ENCODE measurements at regions not wholly inside any gene's neighbourhood (a gene's known extent, or its start where the extent isn't known, plus 50 kb on each side); places are given as distances from the start of the nearest gene placed in this dataset.
"Not testable (repeated sequence)": the region's sequence is repeated elsewhere in the genome, so short reads cannot be mapped to it uniquely, and the experiment has no call there.

DNA sequence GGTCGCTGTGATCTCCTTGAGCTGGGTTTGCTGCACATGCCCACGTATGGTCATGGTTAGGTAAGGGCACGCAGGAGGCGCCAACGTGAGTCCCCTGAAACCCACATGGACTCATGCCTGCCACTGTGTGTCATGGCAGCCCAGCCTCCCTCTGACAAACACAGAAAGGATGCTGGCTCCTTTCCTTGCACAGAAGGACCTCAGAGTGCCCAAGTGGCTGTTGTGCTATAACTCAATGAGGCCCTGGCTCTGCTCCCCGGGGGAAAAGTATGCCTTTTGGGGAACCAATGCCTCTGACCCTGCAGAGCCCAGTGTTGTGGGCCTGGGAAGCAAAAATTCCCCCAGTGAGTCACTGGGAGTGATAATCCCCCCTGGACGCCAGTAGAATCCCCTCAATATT is 233.9 kb downstream of the VAPA start:
- H3K4me3 Mint-ChIP-seq (ENCODE audit: low read depth): no peak overlapping the region
- H3K4me1 Mint-ChIP-seq (ENCODE audit: low read depth): peaks cover 8% of the 10 kb centered on the region
- no peaks in the 10 kb centered on the region for H3K36me3 Mint-ChIP-seq (ENCODE audit: insufficient read depth)
- TF ChIP-seq, protein P1, sequence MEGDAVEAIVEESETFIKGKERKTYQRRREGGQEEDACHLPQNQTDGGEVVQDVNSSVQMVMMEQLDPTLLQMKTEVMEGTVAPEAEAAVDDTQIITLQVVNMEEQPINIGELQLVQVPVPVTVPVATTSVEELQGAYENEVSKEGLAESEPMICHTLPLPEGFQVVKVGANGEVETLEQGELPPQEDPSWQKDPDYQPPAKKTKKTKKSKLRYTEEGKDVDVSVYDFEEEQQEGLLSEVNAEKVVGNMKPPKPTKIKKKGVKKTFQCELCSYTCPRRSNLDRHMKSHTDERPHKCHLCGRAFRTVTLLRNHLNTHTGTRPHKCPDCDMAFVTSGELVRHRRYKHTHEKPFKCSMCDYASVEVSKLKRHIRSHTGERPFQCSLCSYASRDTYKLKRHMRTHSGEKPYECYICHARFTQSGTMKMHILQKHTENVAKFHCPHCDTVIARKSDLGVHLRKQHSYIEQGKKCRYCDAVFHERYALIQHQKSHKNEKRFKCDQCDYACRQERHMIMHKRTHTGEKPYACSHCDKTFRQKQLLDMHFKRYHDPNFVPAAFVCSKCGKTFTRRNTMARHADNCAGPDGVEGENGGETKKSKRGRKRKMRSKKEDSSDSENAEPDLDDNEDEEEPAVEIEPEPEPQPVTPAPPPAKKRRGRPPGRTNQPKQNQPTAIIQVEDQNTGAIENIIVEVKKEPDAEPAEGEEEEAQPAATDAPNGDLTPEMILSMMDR (IDR thresholded peaks at IDR 0.05; ENCODE audit: unreplicated experiment): no peak
- H3K27ac Mint-ChIP-seq: no peak overlapping the region
- no peaks in the 10 kb centered on the region for H3K9me3 Mint-ChIP-seq (ENCODE audit: low read depth)
- peaks cover 6% of the 10 kb centered on the region for H3K27me3 Mint-ChIP-seq
- no peak for DNase-seq (ENCODE audit: low spot score, unreplicated experiment)

DNA sequence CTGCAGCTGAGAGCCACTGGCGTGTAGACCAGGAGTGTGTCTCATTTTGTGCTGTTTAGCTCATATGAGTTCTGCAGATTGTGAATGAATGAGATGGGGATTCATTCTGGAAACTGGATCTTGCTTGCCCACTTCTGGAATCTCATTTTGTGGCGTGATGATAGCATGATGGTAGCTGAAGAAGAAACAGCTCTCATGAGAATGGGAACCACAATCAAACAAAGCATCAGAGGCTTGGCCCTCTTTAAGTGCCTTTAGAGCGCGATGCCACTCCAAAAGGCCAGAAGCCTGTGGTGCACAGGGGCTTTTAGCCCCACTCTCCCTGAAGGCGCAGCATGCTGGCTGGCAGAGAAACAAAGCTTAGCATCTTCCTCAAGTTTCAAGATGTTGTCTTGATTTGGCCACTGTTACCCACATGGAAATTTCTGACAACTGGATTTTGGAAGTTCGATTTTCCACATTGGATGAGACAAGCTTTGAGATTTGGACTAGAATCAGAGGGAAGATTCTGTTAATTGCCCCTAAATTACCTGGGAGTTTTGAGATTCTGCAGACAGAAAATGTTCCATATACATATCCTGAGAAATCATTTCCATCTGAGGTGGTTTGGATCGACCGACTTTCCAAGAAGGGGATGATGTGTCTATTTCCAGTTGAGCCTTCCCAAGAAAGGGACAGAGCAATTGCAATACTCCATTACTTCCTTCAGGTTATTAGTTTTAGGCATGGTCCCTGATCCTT is 234.5 kb downstream of the VAPA start:
- Mint-ChIP-seq H3K4me1 (ENCODE audit: low read depth) (peaks cover 5% of the 10 kb centered on the region), H3K36me3 (ENCODE audit: insufficient read depth) (no peaks in the 10 kb centered on the region), H3K27ac (no peak overlapping the region), H3K9me3 (ENCODE audit: low read depth) (no peaks in the 10 kb centered on the region), H3K4me3 (ENCODE audit: low read depth) (no peak overlapping the region), H3K27me3 (peaks cover 6% of the 10 kb centered on the region)
- TF ChIP-seq, protein P1 (IDR thresholded peaks at IDR 0.05; ENCODE audit: unreplicated experiment): no peak
- no peak for DNase-seq (ENCODE audit: low spot score, unreplicated experiment)

DNA sequence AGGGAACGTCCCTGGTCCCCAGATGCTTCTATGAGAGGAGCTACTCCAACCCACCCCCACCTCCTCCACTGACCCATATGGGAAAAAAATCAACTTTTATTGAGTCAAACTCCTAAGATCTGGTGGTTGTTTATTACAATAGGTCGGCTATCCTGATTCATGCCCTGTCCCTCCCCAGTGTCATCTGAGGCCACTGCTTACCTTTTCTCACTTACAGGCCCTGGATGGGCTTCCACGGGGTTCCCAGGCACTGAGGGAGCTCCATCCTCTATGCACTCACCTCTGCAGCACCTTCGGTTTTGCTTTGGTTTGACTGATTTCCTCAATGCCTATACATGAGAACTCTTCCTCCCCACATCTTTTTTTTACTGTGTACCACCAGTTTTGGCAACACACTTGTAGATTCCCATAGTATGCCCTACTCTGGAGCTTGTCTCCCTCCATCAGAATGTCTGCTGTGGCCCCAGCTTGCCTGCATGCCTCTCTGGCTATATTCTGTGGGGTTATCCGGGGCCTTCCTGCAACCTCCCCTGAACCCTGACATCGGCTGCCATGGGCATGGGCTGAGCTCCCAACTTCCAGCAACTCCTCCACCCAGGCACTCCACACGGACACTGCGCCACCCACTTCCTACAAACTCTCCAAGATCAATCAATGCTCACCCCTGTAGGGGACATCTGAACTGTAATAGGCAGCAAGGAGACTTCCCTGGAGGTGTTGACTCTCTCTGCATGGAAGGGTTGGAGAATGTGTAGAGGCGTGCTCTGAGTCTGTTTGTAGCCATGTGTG is 236.1 kb downstream of the VAPA start:
- Mint-ChIP-seq H3K9me3 (ENCODE audit: low read depth) (no peaks in the 10 kb centered on the region), H3K27me3 (peaks cover 6% of the 10 kb centered on the region)
- DNase-seq (ENCODE audit: low spot score, unreplicated experiment): no peak

DNA sequence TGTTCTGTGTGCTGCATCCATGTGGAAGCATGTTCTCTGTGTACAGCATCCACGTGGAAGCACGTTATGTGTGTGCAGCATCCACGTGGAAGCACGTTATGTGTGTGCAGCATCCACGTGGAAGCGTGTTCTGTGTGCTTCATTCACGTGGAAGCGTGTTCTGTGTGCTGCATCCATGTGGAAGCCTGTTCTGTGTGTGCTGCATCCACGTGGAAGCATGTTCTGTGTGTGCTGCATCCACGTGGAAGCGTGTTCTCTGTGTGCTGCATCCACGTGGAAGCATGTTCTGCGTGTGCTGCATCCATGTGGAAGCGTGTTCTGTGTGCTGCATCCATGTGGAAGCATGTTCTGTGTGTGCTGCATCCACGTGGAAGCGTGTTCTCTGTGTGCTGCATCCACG is 236.8 kb downstream of the VAPA start:
- not testable (repeated sequence) for H3K9me3 Mint-ChIP-seq (ENCODE audit: low read depth); H3K36me3 Mint-ChIP-seq (ENCODE audit: insufficient read depth); H3K4me3 Mint-ChIP-seq (ENCODE audit: low read depth); H3K27ac Mint-ChIP-seq; H3K4me1 Mint-ChIP-seq (ENCODE audit: low read depth); H3K27me3 Mint-ChIP-seq; DNase-seq (ENCODE audit: low spot score, unreplicated experiment)

More for the DNA sequence above, 236.1 kb downstream of the VAPA start:
- Mint-ChIP-seq H3K27ac (no peak overlapping the region), H3K4me1 (ENCODE audit: low read depth) (no peaks in the 10 kb centered on the region), H3K4me3 (ENCODE audit: low read depth) (no peak overlapping the region), H3K36me3 (ENCODE audit: insufficient read depth) (no peaks in the 10 kb centered on the region)
- TF ChIP-seq, protein P1 (IDR thresholded peaks at IDR 0.05; ENCODE audit: unreplicated experiment): no peak

DNA sequence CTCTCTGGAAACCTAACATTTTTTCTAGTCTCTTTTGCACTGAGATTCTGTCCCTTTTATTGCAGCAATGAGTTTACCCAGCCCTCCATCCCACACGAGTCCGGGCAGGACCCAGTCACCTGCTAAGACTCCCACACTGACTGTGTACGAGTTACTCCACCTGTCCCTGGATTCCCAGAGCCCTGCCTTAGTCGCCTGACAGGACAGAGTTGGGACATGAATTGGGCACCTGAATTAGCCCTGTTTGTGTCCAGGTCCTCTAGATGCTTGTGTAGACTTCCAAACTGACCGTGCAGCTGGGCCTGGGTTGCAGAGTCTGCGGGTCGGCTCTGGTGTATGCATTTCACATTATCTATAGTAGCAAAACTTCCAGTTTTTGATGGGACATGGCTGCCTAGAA is 238.7 kb downstream of the VAPA start:
- Mint-ChIP-seq H3K4me3 (ENCODE audit: low read depth) (no peak overlapping the region), H3K4me1 (ENCODE audit: low read depth) (no peaks in the 10 kb centered on the region), H3K36me3 (ENCODE audit: insufficient read depth) (no peaks in the 10 kb centered on the region), H3K9me3 (ENCODE audit: low read depth) (no peaks in the 10 kb centered on the region), H3K27me3 (peaks cover 6% of the 10 kb centered on the region), H3K27ac (no peak overlapping the region)
- TF ChIP-seq, protein P1 (IDR thresholded peaks at IDR 0.05; ENCODE audit: unreplicated experiment): no peak
- no peak for DNase-seq (ENCODE audit: low spot score, unreplicated experiment)

All from progenitor cell of endocrine pancreas (in vitro differentiated cells).